GM21447 (cell line): ENCODE measurements at regions not wholly inside any gene's neighbourhood (a gene's known extent, or its start where the extent isn't known, plus 50 kb on each side); places are given as distances from the start of the nearest gene placed in this dataset.

ENCODE experiments used
- ATAC-seq: cut with Tn5 transposase; IDR thresholded peaks from one replicate; pipeline ENCODE4 v1.9.1; 2021; ENCODE audit not compliant: unreplicated experiment

- ATAC-seq: no peak
These were observed 211.5 kb upstream of the C14orf180 start for GRCh38 chr14:104367866-104368750.

DNA sequence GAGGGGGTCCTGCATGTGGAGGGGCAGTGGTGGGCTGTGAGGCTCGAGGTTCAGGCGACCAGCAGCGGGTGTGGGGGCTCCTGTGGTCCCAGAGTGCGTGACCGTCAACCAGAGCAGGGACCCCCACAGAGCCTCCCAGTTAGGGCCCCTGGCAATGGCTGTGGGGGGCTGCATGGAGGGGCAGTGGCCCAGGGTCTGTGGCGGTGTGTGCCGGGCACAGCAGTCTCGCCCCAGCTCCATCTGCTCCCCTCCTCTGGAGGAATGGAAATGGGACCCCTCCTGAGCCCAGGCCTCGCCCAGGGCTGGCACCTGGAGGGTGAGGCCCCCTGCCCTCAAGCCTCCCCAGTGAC is 210.8 kb upstream of the C14orf180 start:
- ATAC-seq: no peak

GRCh38 chr14:104369208-104369607 is 210.4 kb upstream of the C14orf180 start:
- ATAC-seq: no peak

- ATAC-seq: no peak
These were observed 209.2 kb upstream of the C14orf180 start for GRCh38 chr14:104370256-104370870.

DNA sequence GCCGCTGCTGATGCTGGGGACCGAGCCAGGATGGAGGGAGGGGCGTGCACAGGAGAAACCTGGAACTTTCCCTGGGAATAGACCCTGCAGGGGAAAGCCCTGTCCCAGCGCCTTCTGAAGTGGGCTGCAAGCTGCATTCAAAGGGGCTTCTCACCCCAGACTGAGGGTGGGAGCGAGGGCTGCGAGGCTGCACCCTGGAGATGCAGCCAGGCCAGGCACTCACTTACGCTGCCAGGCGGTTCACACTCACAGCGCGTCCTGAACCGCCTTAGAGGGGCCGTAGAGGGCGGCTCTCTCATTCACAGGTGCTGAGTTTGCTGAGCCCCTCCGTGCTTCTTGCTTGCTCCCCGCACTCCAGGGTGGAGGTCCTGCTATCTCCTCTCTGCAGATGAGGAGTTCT is 208.5 kb upstream of the C14orf180 start:
- ATAC-seq: no peak

DNA sequence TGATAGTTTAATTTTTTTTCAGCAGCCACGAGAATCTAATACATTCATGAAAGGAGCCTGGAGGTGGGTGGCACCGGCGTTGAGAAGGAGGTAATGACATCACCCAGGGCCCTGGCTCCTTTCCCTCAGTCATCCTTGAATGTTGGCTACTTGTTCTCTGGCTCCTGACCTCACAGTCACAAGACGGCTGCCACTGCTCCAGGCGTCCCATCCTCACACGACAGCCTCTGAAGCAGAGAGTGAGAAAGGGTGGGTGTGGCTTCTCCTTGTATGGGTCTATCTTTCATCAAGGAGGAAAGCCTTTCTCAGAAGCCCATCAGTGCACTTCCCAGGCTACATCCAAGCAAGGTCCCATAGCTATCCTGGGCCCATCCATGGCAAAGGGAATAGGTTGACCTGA is 207.6 kb upstream of the C14orf180 start:
- no peak for ATAC-seq

- ATAC-seq: no peak
These were observed 207.0 kb upstream of the C14orf180 start for GRCh38 chr14:104372390-104373054.

DNA sequence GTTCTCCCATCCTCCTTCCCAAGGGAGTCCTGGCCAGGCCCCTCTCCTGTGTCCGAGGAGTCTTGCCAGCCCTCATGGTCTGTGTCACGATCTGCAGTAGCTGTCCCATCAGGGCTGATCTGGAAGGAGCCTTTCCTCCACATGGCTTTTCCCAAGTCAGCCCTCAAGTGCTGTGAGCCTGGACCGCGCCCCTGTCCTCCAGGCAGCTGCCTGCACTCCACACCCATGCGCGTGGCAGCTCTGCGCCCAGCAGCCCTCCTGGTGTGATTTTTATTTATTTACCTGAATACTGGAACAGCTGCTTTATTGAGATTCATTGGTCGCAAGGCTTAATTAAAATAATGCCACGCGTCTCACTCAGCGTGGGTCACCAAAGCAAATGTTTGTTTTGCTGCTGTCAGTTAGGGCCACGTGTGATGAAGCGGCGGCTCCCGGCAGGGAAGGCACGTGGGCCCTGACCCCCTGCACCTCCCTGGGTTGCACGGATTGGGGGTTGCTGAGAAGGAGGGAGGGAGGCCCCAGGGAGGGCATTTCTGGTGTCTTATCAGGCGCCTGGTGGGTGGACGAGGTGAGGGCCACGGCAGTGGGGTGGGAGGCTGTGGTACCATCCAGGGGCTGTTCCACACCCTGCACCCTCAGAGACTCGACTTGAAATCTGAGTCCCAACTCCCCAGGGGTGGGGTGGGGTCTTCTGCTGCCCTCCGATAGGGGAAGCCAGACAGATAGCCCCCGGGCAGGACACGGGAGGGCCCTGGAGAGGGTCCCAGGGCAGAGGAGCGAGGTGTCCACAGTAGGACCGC is 206.3 kb upstream of the C14orf180 start:
- no peak for ATAC-seq

DNA sequence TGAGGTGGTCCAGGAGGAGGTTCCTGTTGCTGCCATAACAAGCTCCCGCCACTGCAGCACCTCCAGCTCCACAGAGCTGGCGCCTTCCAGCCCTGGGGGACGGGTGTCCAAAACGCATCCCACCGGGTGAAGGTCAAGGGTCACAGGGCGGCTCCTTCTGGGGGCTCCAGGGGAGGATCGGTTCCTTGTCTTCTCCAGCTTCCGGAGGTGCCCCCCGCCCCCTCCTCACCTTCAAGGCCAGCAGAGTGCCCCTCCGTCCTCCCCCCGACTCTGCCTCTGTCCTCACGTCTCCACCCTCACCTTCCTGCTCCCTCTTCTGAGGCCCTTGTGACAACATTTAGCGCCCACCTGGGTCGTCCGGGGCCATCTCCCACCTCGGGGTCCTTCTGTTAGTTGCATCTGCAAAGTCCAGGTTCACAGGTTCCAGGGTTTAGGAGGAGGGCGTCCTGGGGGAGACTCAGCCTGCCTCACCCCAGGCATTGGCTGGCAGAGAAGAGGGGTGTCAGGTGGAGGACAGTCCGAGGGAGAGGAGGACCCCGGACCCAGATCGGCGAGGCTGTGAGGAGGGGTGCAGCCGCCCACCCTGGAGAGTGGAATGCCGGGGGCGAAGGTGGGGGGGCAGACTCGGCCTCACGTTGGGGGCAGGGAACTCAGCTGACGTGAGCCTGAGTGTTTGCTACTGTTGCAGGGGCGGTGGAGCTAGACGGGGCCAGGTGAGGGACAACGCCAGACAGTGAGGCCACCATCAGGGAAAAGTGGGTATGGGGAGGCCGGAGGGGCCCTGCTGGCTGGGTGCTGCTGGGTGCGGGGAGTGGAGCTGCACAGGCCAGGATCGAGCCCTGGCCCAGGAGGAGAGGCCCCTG is 205.5 kb upstream of the C14orf180 start:
- no peak for ATAC-seq

- no peak for ATAC-seq
These were observed 204.9 kb upstream of the C14orf180 start for GRCh38 chr14:104374718-104375080.

- no peak for ATAC-seq
These were observed 203.9 kb upstream of the C14orf180 start for GRCh38 chr14:104375551-104376201.

DNA sequence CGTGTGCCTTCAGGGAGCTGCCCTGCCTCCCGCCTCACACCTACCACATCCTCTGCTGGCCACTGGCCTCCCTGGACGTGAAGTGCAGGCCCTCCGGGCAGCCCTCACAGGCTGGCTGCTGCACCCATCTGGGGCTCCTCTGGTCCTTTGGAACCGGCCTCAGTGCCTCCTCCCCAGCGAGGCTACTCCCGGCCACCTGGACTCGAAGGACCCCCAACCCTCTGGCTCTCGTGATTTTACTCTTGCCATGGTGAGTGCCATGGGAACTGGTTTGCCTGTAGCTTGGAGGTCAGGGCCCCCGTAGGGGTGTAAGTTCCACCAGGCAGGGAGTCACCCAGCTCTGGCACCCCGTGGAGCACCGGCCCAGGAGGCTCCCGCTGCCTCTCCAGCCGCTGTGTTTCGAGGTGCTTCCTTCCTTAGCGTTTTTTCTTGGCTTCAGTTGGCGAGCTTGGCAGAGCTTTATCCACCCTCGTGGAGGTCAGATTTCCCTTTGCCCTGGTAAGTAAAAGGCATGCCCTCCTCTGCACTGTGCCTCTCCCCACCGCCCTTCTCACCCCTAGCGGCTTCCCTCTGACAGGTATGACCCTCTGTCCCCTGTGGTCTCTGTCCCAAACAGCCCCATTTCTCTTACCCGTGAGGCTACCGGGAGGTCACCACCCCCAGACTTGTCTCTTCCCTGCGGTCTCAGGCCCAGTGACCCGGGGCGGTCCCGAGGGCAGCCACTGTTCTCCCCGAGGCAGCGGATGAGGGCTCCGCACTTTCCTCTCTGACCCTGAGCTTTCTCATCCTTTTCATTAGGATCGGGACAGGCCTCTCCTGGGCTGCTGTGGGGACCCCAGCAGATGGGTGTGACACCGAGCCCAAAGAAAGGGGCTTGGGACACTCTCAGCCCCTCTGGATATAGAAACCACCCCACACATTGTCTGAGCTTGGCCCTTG is 203.1 kb upstream of the C14orf180 start:
- no peak for ATAC-seq

GRCh38 chr14:104377256-104377655 is 202.3 kb upstream of the C14orf180 start:
- ATAC-seq: no peak

- no peak for ATAC-seq
These were observed 200.9 kb upstream of the C14orf180 start for GRCh38 chr14:104378698-104379113.

GRCh38 chr14:104382361-104383087 is 197.0 kb upstream of the C14orf180 start:
- ATAC-seq: no peak

DNA sequence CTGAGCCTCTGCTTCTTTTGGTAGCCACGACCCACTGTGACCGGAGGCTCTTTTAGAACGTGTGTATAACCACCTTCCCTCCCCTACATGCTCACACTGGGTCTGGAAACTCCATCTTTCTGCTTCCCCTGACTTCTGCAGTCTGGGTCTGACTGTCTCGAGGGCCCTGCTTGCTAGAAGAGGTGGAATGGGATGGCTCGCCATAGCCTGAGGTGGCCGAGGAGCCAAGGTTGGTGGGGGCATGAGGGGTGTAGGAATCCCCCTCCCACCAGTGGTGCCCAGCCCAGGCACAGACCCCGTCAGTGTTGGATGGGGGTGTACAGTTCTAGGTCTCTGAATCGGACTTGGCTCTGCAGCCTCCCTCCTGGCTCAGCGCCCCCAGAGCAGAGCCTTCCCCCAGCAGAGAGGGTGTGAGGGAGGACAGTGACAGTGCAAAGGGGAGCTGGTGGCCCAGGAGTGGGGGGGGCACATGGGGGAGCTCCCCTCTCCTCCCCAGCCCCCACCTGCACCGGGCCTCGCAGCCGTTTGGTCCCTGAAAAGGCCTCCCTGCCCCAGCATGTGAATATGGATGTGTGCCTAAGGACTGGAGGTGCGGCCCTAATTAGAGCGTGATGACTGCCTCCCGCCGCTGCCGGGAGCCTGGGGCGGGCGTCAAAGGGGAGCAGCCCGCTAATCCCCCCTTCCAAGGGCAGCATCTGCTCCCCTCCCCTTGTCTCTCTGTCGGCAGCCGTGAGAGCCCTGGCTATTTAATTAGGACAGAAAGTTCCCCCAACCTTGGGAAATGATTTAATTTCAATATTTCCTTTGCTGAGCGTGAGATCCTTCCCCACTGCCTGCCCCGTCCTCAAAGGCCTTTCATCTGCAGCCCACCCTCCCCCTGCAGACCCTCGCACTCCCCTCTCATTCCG is 196.2 kb upstream of the C14orf180 start:
- no peak for ATAC-seq
